ENCODE measurements at regions not wholly inside any gene's neighbourhood (a gene's known extent, or its start where the extent isn't known, plus 50 kb on each side); places are given as distances from the start of the nearest gene placed in this dataset.
A peak's percentile ranks its signal among the peaks of the same experiment; 100 is the strongest.

DNA sequence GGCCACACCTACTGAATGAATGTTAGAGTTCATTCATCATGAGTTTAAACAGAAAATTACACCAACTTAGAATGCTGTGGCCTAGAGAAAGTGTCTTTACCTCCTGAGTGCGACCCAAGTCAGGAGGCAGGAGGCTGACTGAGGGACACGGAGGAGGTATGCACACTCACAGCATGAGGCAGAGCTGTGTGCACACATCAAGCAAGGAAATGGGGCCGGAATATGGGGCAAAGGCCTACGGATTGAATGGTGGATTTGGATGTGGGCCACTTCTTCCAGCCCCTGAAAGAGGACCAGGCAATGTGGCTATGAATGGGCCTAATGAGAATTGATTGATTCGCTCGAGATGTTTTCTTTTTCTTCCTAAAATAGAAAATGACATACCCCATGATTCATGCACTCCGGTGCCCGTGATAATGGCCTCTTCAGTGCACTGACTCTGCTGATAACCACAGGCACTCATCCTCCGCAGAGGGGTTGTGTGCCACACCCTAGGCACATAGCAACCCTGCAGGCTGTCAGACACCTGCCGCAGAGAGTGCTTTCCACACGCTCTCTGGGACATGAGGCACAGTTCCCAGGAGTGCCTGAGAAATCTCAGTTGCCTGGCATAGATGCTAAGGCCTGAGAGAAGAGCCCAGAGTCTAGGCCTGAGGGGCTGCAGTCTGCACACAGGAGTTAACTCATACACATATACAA lies 155.5 kb downstream of the GLUL start (continued):
- TF ChIP-seq RBBP5 (IDR thresholded peaks at IDR 0.05; ENCODE audit: borderline replicate concordance, insufficient read depth, low read length, poor library complexity, severe bottlenecking) (no peak), RBFOX2 (IDR thresholded peaks at IDR 0.05; ENCODE audit: low read depth, low read length) (no peak), ILK (tag; IDR thresholded peaks at IDR 0.05; ENCODE audit: borderline replicate concordance, low read depth) (no peak), NFYB (IDR thresholded peaks at IDR 0.05; ENCODE audit: extremely low read depth, insufficient read length) (no peak), ZNF318 (IDR thresholded peaks at IDR 0.05; ENCODE audit: borderline replicate concordance in 1 of 2, low read depth in 1 of 2) (0 out of 4 replicates have a peak, but pooled peaks of 1 of the 2 experiments have one; percentile 20), PRMT5 (CRISPR knock-in tag; IDR thresholded peaks at IDR 0.05) (no peak), ARHGAP35 (IDR thresholded peaks at IDR 0.05; ENCODE audit: partially characterized antibody) (no peak), ZNF639 (CRISPR knock-in tag; conservative IDR thresholded peaks at IDR 0.05 in 1 of 2, IDR thresholded peaks at IDR 0.05 in 1 of 2) (peak in 1 of 2 experiments; percentile 81; a peak in 2 of 4 replicates), ZNF274 (IDR thresholded peaks at IDR 0.05; ENCODE audit: borderline replicate concordance, low read depth, low read length) (no peak)
- TF ChIP-seq, protein P1, sequence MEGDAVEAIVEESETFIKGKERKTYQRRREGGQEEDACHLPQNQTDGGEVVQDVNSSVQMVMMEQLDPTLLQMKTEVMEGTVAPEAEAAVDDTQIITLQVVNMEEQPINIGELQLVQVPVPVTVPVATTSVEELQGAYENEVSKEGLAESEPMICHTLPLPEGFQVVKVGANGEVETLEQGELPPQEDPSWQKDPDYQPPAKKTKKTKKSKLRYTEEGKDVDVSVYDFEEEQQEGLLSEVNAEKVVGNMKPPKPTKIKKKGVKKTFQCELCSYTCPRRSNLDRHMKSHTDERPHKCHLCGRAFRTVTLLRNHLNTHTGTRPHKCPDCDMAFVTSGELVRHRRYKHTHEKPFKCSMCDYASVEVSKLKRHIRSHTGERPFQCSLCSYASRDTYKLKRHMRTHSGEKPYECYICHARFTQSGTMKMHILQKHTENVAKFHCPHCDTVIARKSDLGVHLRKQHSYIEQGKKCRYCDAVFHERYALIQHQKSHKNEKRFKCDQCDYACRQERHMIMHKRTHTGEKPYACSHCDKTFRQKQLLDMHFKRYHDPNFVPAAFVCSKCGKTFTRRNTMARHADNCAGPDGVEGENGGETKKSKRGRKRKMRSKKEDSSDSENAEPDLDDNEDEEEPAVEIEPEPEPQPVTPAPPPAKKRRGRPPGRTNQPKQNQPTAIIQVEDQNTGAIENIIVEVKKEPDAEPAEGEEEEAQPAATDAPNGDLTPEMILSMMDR (IDR thresholded peaks at IDR 0.05 in 2 of 3, conservative IDR thresholded peaks at IDR 0.05 in 1 of 3; ENCODE audit: insufficient read depth in 2 of 3, low read depth in 1 of 3, low read length in 3 of 3): 0 out of 6 replicates have a peak, but pooled peaks of 1 of the 3 experiments have one; percentile 10
- TF ChIP-seq, protein P2, sequence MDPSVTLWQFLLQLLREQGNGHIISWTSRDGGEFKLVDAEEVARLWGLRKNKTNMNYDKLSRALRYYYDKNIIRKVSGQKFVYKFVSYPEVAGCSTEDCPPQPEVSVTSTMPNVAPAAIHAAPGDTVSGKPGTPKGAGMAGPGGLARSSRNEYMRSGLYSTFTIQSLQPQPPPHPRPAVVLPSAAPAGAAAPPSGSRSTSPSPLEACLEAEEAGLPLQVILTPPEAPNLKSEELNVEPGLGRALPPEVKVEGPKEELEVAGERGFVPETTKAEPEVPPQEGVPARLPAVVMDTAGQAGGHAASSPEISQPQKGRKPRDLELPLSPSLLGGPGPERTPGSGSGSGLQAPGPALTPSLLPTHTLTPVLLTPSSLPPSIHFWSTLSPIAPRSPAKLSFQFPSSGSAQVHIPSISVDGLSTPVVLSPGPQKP (CRISPR knock-in tag; IDR thresholded peaks at IDR 0.05): no peak

Measured in K562 (cell line).